Retinal pigment epithelial cell (primary cell): ENCODE measurements at regions not wholly inside any gene's neighbourhood (a gene's known extent, or its start where the extent isn't known, plus 50 kb on each side); places are given as distances from the start of the nearest gene placed in this dataset.
A peak's percentile ranks its signal among the peaks of the same experiment; 100 is the strongest.
"Not testable (repeated sequence)": the region's sequence is repeated elsewhere in the genome, so short reads cannot be mapped to it uniquely, and the experiment has no call there.

ENCODE experiments used
- DNase-seq: peaks from one replicate; pipeline ENCODE4 v3.0.0-alpha.2; 2010; ENCODE audit warnings: low read depth
- H3K4me3 ChIP-seq: 2 replicates; pipeline ENCODE4 v1.5.1; 2011; ENCODE audit warnings: mild to moderate bottlenecking, low read length, control low read depth, moderate library complexity
- CTCF ChIP-seq: conservative IDR thresholded peaks from 2 replicates; pipeline ENCODE4 v1.5.1; 2011; ENCODE audit warnings: low read depth, low read length, control low read depth, inconsistent platforms

- H3K4me3 ChIP-seq = no peak overlapping the region
- no peak for DNase-seq
- no peak for TF ChIP-seq CTCF
Measured at GRCh38 chr15:81894061-81894460, 151.8 kb downstream of the MEX3B start.

GRCh38 chr15:81893182-81893835 is 152.5 kb downstream of the MEX3B start:
- H3K4me3 ChIP-seq = no peak overlapping the region
- no peak for TF ChIP-seq CTCF
- no peak for DNase-seq

- DNase-seq = no peak
- no peak for TF ChIP-seq CTCF
- no peak overlapping the region for H3K4me3 ChIP-seq
Measured at GRCh38 chr15:81890496-81890895, 155.3 kb downstream of the MEX3B start.

- no peak for DNase-seq
- H3K4me3 ChIP-seq = no peak overlapping the region
- TF ChIP-seq CTCF = no peak
Measured at GRCh38 chr15:81889485-81889881, 156.3 kb downstream of the MEX3B start.

GRCh38 chr15:81888748-81889484 is 156.9 kb downstream of the MEX3B start:
- DNase-seq = peak; percentile 48
- H3K4me3 ChIP-seq = no peak overlapping the region
- no peak for TF ChIP-seq CTCF

- TF ChIP-seq CTCF = no peak
- no peak overlapping the region for H3K4me3 ChIP-seq
- no peak for DNase-seq
Measured at GRCh38 chr15:81887912-81888311, 157.9 kb downstream of the MEX3B start.

- H3K4me3 ChIP-seq, DNase-seq: not testable (repeated sequence)
Measured at GRCh38 chr15:81887188-81887587, 158.6 kb downstream of the MEX3B start.
